Tibial nerve (tissue), 4 donors: ENCODE measurements at regions not wholly inside any gene's neighbourhood (a gene's known extent, or its start where the extent isn't known, plus 50 kb on each side); places are given as distances from the start of the nearest gene placed in this dataset.

ENCODE experiments used
- DNase-seq, 2 donors: peaks; one replicate each; pipeline ENCODE4 v3.0.0-alpha.2; 2019; ENCODE audit warnings: low spot score in 2 of 2
- H3K27ac ChIP-seq, 4 donors: fragments of 200-600 bp; sonication (generic) in 3 of 4; one replicate each; pipeline ENCODE4 v1.5.1; 2017 to 2019; ENCODE audit warnings: mild to moderate bottlenecking in 1 of 4
- H3K27me3 ChIP-seq, 2 donors: fragments of 200-600 bp; sonication (generic) in 1 of 2; one replicate each; pipeline versions ENCODE4 v1.5.1 to v1.6.0; 2017 to 2019
- H3K36me3 ChIP-seq, 3 donors: fragments of 200-600 bp; sonication (generic); one replicate each; pipeline ENCODE4 v1.5.1; 2018 to 2019
- H3K4me1 ChIP-seq, 4 donors: fragments of 200-600 bp; sonication (generic) in 3 of 4; one replicate each; pipeline ENCODE4 v1.5.1; 2017 to 2019
- H3K4me3 ChIP-seq, 4 donors: fragments of 200-600 bp; sonication (generic) in 3 of 4; one replicate each; pipeline ENCODE4 v1.5.1; 2017 to 2019; ENCODE audit warnings: mild to moderate bottlenecking in 1 of 4, moderate library complexity in 1 of 4
- H3K9me3 ChIP-seq, 4 donors: fragments of 200-600 bp; sonication (generic) in 3 of 4; one replicate each; pipeline ENCODE4 v1.5.1; 2017 to 2019
- EP300 ChIP-seq, 2 donors: sonication (generic); formaldehyde crosslinking; IDR thresholded peaks; one replicate each; pipeline ENCODE4 v1.6.1; 2017; ENCODE audit warnings: antibody characterized with exemption in 2 of 2, mild to moderate bottlenecking in 1 of 2
- POLR2A ChIP-seq, 2 donors: fragments of 450-650 bp; IDR thresholded peaks; one replicate each; pipeline ENCODE4 v1.6.1; 2017; ENCODE audit warnings: antibody characterized with exemption in 2 of 2, mild to moderate bottlenecking in 2 of 2, moderate library complexity in 2 of 2
- WGBS, 2 donors: methylation state at CpG; one replicate each; pipeline ENCODE4 v1.1.5; 2018; 5-methylcytosine and 5-hydroxymethylcytosine counted together
- TF ChIP-seq, protein P1 (sequence below), 5 experiments: fragments of 200-600 bp in 3 of 5; fragments of 450-650 bp in 2 of 5; sonication (generic) in 3 of 5; IDR thresholded peaks; one replicate each; pipeline ENCODE4 v1.5.1; 2016 to 2019; ENCODE audit warnings: antibody characterized with exemption in 5 of 5, mild to moderate bottlenecking in 3 of 5, moderate library complexity in 2 of 5

DNA sequence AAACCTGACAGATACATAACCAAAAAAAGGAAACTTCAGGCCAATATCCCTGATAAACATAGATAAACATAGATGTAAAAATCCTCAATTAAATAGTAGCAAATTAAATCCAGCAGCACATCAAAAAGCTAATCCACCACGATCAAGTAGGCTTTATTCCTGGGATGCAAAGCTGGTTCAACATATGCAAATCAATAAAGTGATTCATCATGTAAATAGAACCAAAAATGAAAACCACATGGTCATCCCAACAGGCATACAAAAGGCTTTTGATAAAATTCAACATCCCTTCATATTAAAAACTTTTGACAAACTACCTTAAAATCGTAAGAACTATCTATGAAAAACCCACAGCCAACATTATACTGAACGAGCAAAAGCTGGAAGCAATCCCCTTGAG, 882.2 kb downstream of the NTRK3 start:
- H3K4me1 ChIP-seq: no peaks in the 10 kb centered on the region

DNA sequence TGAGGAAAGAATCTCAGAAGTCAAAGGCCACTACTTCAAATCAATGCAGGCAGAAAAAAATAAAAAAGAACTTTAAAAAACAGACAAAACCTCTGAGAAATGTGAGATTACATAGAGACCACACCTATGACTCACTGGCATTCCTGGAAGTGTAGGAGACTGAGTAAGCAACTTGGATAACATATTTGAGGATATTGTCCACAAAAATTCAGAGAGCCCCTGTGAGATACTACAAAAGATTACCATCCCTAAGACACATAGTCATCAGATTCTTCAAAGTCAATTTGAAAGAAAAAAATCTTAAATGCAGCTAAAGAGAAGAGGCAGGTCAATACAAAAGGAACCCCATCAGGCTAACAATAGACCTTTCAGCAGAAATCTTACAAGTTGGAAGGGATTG, 887.3 kb downstream of the NTRK3 start:
- TF ChIP-seq POLR2A (IDR thresholded peaks at IDR 0.05): no peak
- TF ChIP-seq, protein P1, sequence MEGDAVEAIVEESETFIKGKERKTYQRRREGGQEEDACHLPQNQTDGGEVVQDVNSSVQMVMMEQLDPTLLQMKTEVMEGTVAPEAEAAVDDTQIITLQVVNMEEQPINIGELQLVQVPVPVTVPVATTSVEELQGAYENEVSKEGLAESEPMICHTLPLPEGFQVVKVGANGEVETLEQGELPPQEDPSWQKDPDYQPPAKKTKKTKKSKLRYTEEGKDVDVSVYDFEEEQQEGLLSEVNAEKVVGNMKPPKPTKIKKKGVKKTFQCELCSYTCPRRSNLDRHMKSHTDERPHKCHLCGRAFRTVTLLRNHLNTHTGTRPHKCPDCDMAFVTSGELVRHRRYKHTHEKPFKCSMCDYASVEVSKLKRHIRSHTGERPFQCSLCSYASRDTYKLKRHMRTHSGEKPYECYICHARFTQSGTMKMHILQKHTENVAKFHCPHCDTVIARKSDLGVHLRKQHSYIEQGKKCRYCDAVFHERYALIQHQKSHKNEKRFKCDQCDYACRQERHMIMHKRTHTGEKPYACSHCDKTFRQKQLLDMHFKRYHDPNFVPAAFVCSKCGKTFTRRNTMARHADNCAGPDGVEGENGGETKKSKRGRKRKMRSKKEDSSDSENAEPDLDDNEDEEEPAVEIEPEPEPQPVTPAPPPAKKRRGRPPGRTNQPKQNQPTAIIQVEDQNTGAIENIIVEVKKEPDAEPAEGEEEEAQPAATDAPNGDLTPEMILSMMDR (IDR thresholded peaks at IDR 0.05): no peak
- no peak for TF ChIP-seq EP300 (IDR thresholded peaks at IDR 0.05)
- H3K27me3 ChIP-seq: no peaks in the 10 kb centered on the region
- H3K27ac ChIP-seq: no peak overlapping the region
- H3K9me3 ChIP-seq: peaks cover 0 to 23% (median 0%) of the 10 kb centered on the region in 4 donors
- H3K4me1 ChIP-seq: no peaks in the 10 kb centered on the region
- H3K4me3 ChIP-seq: no peak overlapping the region
- H3K36me3 ChIP-seq: no peaks in the 10 kb centered on the region
- DNase-seq: no peak

More for the DNA sequence above, 882.2 kb downstream of the NTRK3 start:
- DNase-seq: no peak
- no peak for TF ChIP-seq EP300 (IDR thresholded peaks at IDR 0.05)
- TF ChIP-seq, protein P1 (IDR thresholded peaks at IDR 0.05): no peak
- no peak for TF ChIP-seq POLR2A (IDR thresholded peaks at IDR 0.05)
- Histone ChIP-seq H3K36me3 (no peaks in the 10 kb centered on the region), H3K27me3 (no peaks in the 10 kb centered on the region), H3K27ac (no peak overlapping the region), H3K9me3 (peaks cover 0 to 34% (median 0%) of the 10 kb centered on the region in 4 donors), H3K4me3 (no peak overlapping the region)
- 56 to 64% methylated on average over 3 of the region's 3 CpGs for WGBS, 2 donors

DNA sequence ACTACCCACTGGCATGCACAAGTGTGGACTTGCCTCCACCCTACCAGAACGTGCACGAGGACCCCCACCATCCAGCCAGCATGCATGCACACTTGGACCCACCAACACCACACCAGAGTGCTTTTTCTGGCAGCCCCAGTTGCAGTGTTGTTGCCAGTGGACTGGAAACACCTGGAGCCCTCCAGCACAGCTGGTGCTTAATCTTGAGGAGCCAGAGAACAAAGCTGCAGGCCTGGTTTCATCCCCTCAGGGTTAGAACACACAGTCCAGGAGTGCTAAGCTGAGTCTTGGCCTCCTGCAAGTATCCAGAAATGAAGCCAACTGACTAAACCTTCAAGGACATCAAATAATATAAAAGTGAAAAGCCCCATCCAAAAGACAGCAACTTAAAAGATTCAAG, 888.0 kb downstream of the NTRK3 start:
- 85 to 89% methylated on average over 2 of the region's 2 CpGs for WGBS, 2 donors
- peaks cover 0 to 23% (median 0%) of the 10 kb centered on the region in 4 donors for H3K9me3 ChIP-seq
- H3K27me3 ChIP-seq: no peaks in the 10 kb centered on the region

GRCh38 chr15:87365186-87365585, 891.4 kb downstream of the NTRK3 start:
- H3K27ac ChIP-seq: no peak overlapping the region
- H3K27me3 ChIP-seq: no peaks in the 10 kb centered on the region
- peaks cover 0 to 15% (median 0%) of the 10 kb centered on the region in 4 donors for H3K9me3 ChIP-seq
- WGBS, 2 donors: 43 to 53% methylated on average over 2 of the region's 2 CpGs
- H3K4me3 ChIP-seq: no peak overlapping the region
- H3K4me1 ChIP-seq: no peaks in the 10 kb centered on the region
- no peak for TF ChIP-seq EP300 (IDR thresholded peaks at IDR 0.05)
- no peak for TF ChIP-seq POLR2A (IDR thresholded peaks at IDR 0.05)
- TF ChIP-seq, protein P1 (IDR thresholded peaks at IDR 0.05): no peak
- DNase-seq: no peak
- no peaks in the 10 kb centered on the region for H3K36me3 ChIP-seq

More for the DNA sequence above, 888.0 kb downstream of the NTRK3 start:
- TF ChIP-seq EP300 (IDR thresholded peaks at IDR 0.05): no peak
- no peak for TF ChIP-seq POLR2A (IDR thresholded peaks at IDR 0.05)
- TF ChIP-seq, protein P1 (IDR thresholded peaks at IDR 0.05): no peak
- no peak overlapping the region for H3K27ac ChIP-seq
- DNase-seq: no peak
- H3K36me3 ChIP-seq: no peaks in the 10 kb centered on the region
- H3K4me3 ChIP-seq: no peak overlapping the region
- H3K4me1 ChIP-seq: no peaks in the 10 kb centered on the region

DNA sequence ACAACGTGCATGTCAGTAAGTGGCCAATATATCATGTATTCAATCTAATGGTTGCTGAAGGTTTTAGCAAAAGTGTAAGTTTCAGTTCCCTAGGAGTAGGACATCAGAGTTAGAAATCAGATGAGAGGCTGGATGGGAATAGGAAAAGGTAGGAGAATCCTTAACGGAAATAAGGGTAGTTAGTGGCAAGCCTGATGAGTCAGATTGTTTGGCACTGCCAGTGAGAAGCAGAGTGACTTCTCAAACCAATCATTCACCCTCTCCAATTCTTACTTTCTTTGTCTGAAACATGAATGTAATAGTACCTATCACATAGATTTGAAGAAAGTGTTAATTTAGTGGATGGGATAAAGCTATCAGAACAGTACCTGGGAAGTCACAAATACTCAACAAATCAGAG, 894.0 kb downstream of the NTRK3 start:
- no peak overlapping the region for H3K27ac ChIP-seq
- H3K4me3 ChIP-seq: no peak overlapping the region
- TF ChIP-seq EP300 (IDR thresholded peaks at IDR 0.05) (no peak), POLR2A (IDR thresholded peaks at IDR 0.05) (no peak)
- TF ChIP-seq, protein P1 (IDR thresholded peaks at IDR 0.05): no peak
- WGBS, 2 donors: 59 to 64% methylated on average over 2 of the region's 2 CpGs
- H3K9me3 ChIP-seq: no peaks in the 10 kb centered on the region
- H3K4me1 ChIP-seq: no peaks in the 10 kb centered on the region
- H3K36me3 ChIP-seq: no peaks in the 10 kb centered on the region
- DNase-seq: no peak
- no peaks in the 10 kb centered on the region for H3K27me3 ChIP-seq
